Endodermal cell (in vitro differentiated cells): ENCODE measurements at regions not wholly inside any gene's neighbourhood (a gene's known extent, or its start where the extent isn't known, plus 50 kb on each side); places are given as distances from the start of the nearest gene placed in this dataset.

Source experiments
- DNase-seq: peaks from one replicate; pipeline ENCODE4 v3.0.0-alpha.2; 2017
- H3K27ac ChIP-seq: 2 replicates; pipeline ENCODE4 v1.5.1; 2013; ENCODE audit warnings: mild to moderate bottlenecking, low read depth, low read length, moderate library complexity
- H3K27me3 ChIP-seq: 2 replicates; pipeline ENCODE4 v1.6.1; 2013; ENCODE audit warnings: mild to moderate bottlenecking, low read length, moderate library complexity; ENCODE audit not compliant: insufficient read depth, control insufficient read depth, poor library complexity, severe bottlenecking
- H3K36me3 ChIP-seq: 2 replicates; pipeline ENCODE4 v1.7.0; 2013; ENCODE audit warnings: mild to moderate bottlenecking, low read length, moderate library complexity; ENCODE audit not compliant: control insufficient read depth, insufficient read depth
- H3K4me1 ChIP-seq: one replicate; pipeline ENCODE4 v1.7.0; 2013; ENCODE audit warnings: low read length; ENCODE audit not compliant: control insufficient read depth, insufficient read depth
- H3K4me3 ChIP-seq: 2 replicates; pipeline ENCODE4 v1.5.1; 2013; ENCODE audit warnings: mild to moderate bottlenecking, low read length, moderate library complexity
- H3K9ac ChIP-seq: 2 replicates; pipeline ENCODE4 v1.6.1; 2013; ENCODE audit warnings: mild to moderate bottlenecking, low read length, moderate library complexity; ENCODE audit not compliant: poor library complexity, severe bottlenecking; ENCODE audit errors: extremely low read depth
- H3K9me3 ChIP-seq: 2 replicates; pipeline ENCODE4 v1.6.1; 2013; ENCODE audit warnings: mild to moderate bottlenecking, low read length, moderate library complexity; ENCODE audit not compliant: control insufficient read depth
- H3K27ac Mint-ChIP-seq: 2 replicates; pipeline ENCODE4 v1.8.0; 2020; ENCODE audit warnings: mixed read lengths
- H3K27me3 Mint-ChIP-seq: 2 replicates; pipeline ENCODE4 v1.8.0; 2021; ENCODE audit warnings: mild to moderate bottlenecking, mixed read lengths; ENCODE audit not compliant: insufficient read depth
- H3K36me3 Mint-ChIP-seq: 2 replicates; pipeline ENCODE4 v1.8.0; 2020; ENCODE audit warnings: low read depth, mixed read lengths
- H3K4me1 Mint-ChIP-seq: 2 replicates; pipeline ENCODE4 v1.8.0; 2020; ENCODE audit warnings: mixed read lengths
- H3K4me3 Mint-ChIP-seq: 2 replicates; pipeline ENCODE4 v1.8.0; 2020; ENCODE audit warnings: mild to moderate bottlenecking, moderate library complexity, mixed read lengths
- H3K9me3 Mint-ChIP-seq: 2 replicates; pipeline ENCODE4 v1.8.0; 2020; ENCODE audit warnings: mild to moderate bottlenecking, mixed read lengths
- CTCF ChIP-seq: fragments of 200-600 bp; sonication (generic); conservative IDR thresholded peaks from 2 replicates; pipeline ENCODE4 v1.5.0; 2021; ENCODE audit warnings: antibody characterized with exemption, mild to moderate bottlenecking
- WGBS, 2 experiments: methylation state at CpG; one replicate each; pipeline versions ENCODE4 v1.1.5 to v1.1.7; 2013; ENCODE audit warnings: missing lambda C conversion rate in 2 of 2, mixed read lengths in 1 of 2; ENCODE audit not compliant: insufficient coverage in 1 of 2, insufficient read length in 1 of 2; 5-methylcytosine and 5-hydroxymethylcytosine counted together

GRCh38 chr2:181366675-181367175 lies 90.5 kb upstream of the ITGA4 start:
- DNase-seq: no peak
- H3K9ac ChIP-seq: no peak overlapping the region
- TF ChIP-seq CTCF: no peak
- H3K4me3 Mint-ChIP-seq: no peak overlapping the region
- H3K27me3 Mint-ChIP-seq: no peaks in the 10 kb centered on the region
- H3K27me3 ChIP-seq: no peaks in the 10 kb centered on the region
- H3K27ac Mint-ChIP-seq: no peak overlapping the region
- no peaks in the 10 kb centered on the region for H3K36me3 ChIP-seq
- no peaks in the 10 kb centered on the region for H3K4me1 ChIP-seq
- H3K36me3 Mint-ChIP-seq: no peaks in the 10 kb centered on the region
- H3K9me3 Mint-ChIP-seq: no peaks in the 10 kb centered on the region
- H3K9me3 ChIP-seq: no peaks in the 10 kb centered on the region
- H3K4me3 ChIP-seq: no peak overlapping the region
- H3K27ac ChIP-seq: no peak overlapping the region
- peaks cover 2% of the 10 kb centered on the region for H3K4me1 Mint-ChIP-seq
- 98 to 100% methylated on average over 3 to 4 of the region's 4 CpGs for WGBS, 2 experiments

GRCh38 chr2:181367411-181367810 lies 89.8 kb upstream of the ITGA4 start:
- Mint-ChIP-seq H3K36me3 (no peaks in the 10 kb centered on the region), H3K4me3 (no peak overlapping the region), H3K9me3 (no peaks in the 10 kb centered on the region), H3K27me3 (no peaks in the 10 kb centered on the region), H3K4me1 (peaks cover 2% of the 10 kb centered on the region), H3K27ac (no peak overlapping the region)
- Histone ChIP-seq H3K4me3 (no peak overlapping the region), H3K27me3 (no peaks in the 10 kb centered on the region), H3K4me1 (no peaks in the 10 kb centered on the region), H3K9me3 (no peaks in the 10 kb centered on the region), H3K27ac (no peak overlapping the region), H3K36me3 (no peaks in the 10 kb centered on the region), H3K9ac (no peak overlapping the region)
- no peak for DNase-seq
- 80 to 92% methylated on average over 1 to 3 of the region's 3 CpGs for WGBS, 2 experiments
- TF ChIP-seq CTCF: no peak

GRCh38 chr2:181367906-181368435 lies 89.2 kb upstream of the ITGA4 start:
- Histone ChIP-seq H3K9me3 (no peaks in the 10 kb centered on the region), H3K4me3 (no peak overlapping the region), H3K36me3 (no peaks in the 10 kb centered on the region), H3K27ac (no peak overlapping the region), H3K4me1 (no peaks in the 10 kb centered on the region), H3K9ac (no peak overlapping the region), H3K27me3 (no peaks in the 10 kb centered on the region)
- peaks cover 2% of the 10 kb centered on the region for H3K4me1 Mint-ChIP-seq
- no peak overlapping the region for H3K27ac Mint-ChIP-seq
- whole genome bisulfite sequencing, 2 experiments: 96 to 100% methylated on average over 1 to 2 of the region's 2 CpGs
- no peaks in the 10 kb centered on the region for H3K27me3 Mint-ChIP-seq
- H3K36me3 Mint-ChIP-seq: no peaks in the 10 kb centered on the region
- no peak overlapping the region for H3K4me3 Mint-ChIP-seq
- no peak for DNase-seq
- TF ChIP-seq CTCF: no peak
- H3K9me3 Mint-ChIP-seq: no peaks in the 10 kb centered on the region
